HCEC 1CT (cell line): ENCODE measurements at regions not wholly inside any gene's neighbourhood (a gene's known extent, or its start where the extent isn't known, plus 50 kb on each side); places are given as distances from the start of the nearest gene placed in this dataset.
A peak's percentile ranks its signal among the peaks of the same experiment; 100 is the strongest.

Source experiments
- DNase-seq: peaks from one replicate; pipeline ENCODE4 v3.0.0-alpha.2; 2017

- no peak for DNase-seq
Measured at GRCh38 chr12:11946161-11946560, 124.6 kb upstream of the BCL2L14 start.

GRCh38 chr12:11947213-11947612 lies 123.5 kb upstream of the BCL2L14 start:
- DNase-seq: no peak

- DNase-seq: no peak
Measured at GRCh38 chr12:11949738-11950411, 120.9 kb upstream of the BCL2L14 start.

- DNase-seq: no peak
Measured at GRCh38 chr12:11951209-11951608, 119.5 kb upstream of the BCL2L14 start.

GRCh38 chr12:11953523-11953922 lies 117.2 kb upstream of the BCL2L14 start:
- DNase-seq: no peak

- no peak for DNase-seq
Measured at GRCh38 chr12:11954181-11954580, 116.6 kb upstream of the BCL2L14 start.

- DNase-seq: peak; percentile 92
Measured at GRCh38 chr12:11958221-11959091, 112.3 kb upstream of the BCL2L14 start.

- DNase-seq: no peak
Measured at GRCh38 chr12:11959117-11959823, 111.5 kb upstream of the BCL2L14 start.

- no peak for DNase-seq
Measured at GRCh38 chr12:11960646-11961045, 110.1 kb upstream of the BCL2L14 start.

GRCh38 chr12:11961686-11962085 lies 109.1 kb upstream of the BCL2L14 start:
- DNase-seq: no peak

- no peak for DNase-seq
Measured at GRCh38 chr12:11962860-11963259, 107.9 kb upstream of the BCL2L14 start.

- no peak for DNase-seq
Measured at GRCh38 chr12:11963841-11964471, 106.8 kb upstream of the BCL2L14 start.

GRCh38 chr12:11965258-11965910 lies 105.4 kb upstream of the BCL2L14 start:
- no peak for DNase-seq

GRCh38 chr12:11967376-11968047 lies 103.2 kb upstream of the BCL2L14 start:
- DNase-seq: no peak

GRCh38 chr12:11968048-11968383 lies 102.7 kb upstream of the BCL2L14 start:
- DNase-seq: no peak

GRCh38 chr12:11968516-11968915 lies 102.2 kb upstream of the BCL2L14 start:
- no peak for DNase-seq

- DNase-seq: no peak
Measured at GRCh38 chr12:11969437-11970154, 101.1 kb upstream of the BCL2L14 start.

GRCh38 chr12:11970155-11970520 lies 100.6 kb upstream of the BCL2L14 start:
- no peak for DNase-seq

GRCh38 chr12:11973396-11973795 lies 97.3 kb upstream of the BCL2L14 start:
- no peak for DNase-seq

GRCh38 chr12:11976005-11976404 lies 94.7 kb upstream of the BCL2L14 start:
- no peak for DNase-seq

- peak; percentile 30 for DNase-seq
Measured at GRCh38 chr12:11978726-11979384, 91.9 kb upstream of the BCL2L14 start.
